ENCODE measurements at regions not wholly inside any gene's neighbourhood (a gene's known extent, or its start where the extent isn't known, plus 50 kb on each side); places are given as distances from the start of the nearest gene placed in this dataset.
"Not testable (repeated sequence)": the region's sequence is repeated elsewhere in the genome, so short reads cannot be mapped to it uniquely, and the experiment has no call there.

DNA sequence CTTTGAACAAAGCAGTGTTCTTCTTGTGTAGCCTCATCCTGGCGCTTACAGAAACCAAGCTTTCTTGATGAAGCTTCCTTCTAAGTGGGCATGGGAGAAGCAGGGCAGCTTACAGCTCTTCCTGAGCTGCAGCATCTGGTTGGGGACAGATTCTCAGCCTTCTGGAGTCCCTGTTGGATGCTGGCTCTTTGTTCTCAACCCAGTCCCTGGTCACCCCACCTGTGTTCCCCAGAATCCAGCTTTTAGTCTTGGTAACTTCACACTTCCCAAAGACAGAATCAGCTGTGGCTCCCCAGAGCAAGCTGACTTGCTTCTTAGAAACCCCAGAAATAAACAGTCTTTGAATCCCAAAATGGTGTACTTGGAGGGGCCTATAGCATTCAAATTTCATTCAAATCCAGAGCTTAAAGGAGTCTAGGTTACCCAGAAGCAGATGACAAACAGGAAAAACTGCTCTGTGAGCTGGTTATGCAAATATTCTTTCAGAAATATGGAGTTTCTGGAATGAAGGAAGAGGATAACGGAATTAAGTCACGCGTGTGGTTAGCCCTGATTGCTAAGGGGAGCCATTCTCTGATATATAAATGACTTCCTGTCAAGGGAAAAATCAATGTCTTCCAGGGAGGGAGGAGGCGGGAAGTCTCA is 783.4 kb upstream of the TPTE start:
- TF ChIP-seq, protein P1, sequence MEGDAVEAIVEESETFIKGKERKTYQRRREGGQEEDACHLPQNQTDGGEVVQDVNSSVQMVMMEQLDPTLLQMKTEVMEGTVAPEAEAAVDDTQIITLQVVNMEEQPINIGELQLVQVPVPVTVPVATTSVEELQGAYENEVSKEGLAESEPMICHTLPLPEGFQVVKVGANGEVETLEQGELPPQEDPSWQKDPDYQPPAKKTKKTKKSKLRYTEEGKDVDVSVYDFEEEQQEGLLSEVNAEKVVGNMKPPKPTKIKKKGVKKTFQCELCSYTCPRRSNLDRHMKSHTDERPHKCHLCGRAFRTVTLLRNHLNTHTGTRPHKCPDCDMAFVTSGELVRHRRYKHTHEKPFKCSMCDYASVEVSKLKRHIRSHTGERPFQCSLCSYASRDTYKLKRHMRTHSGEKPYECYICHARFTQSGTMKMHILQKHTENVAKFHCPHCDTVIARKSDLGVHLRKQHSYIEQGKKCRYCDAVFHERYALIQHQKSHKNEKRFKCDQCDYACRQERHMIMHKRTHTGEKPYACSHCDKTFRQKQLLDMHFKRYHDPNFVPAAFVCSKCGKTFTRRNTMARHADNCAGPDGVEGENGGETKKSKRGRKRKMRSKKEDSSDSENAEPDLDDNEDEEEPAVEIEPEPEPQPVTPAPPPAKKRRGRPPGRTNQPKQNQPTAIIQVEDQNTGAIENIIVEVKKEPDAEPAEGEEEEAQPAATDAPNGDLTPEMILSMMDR (IDR thresholded peaks at IDR 0.05; ENCODE audit: insufficient read depth, low read length): not testable (repeated sequence)
- not testable (repeated sequence) for TF ChIP-seq POLR2AphosphoS5 (IDR thresholded peaks at IDR 0.05; ENCODE audit: low read depth); REST (IDR thresholded peaks at IDR 0.05; ENCODE audit: insufficient replicate concordance, low read depth); GABPA (IDR thresholded peaks at IDR 0.05; ENCODE audit: low read depth)

All from HL-60 (cell line).